CD14-positive monocyte (primary cell): ENCODE measurements at regions not wholly inside any gene's neighbourhood (a gene's known extent, or its start where the extent isn't known, plus 50 kb on each side); places are given as distances from the start of the nearest gene placed in this dataset.

Experiments
- DNase-seq, 3 donors: peaks; one replicate each; pipeline ENCODE4 v3.0.0-alpha.2; 2011 to 2022
- H2AFZ ChIP-seq: 2 replicates; pipeline ENCODE4 v1.6.0; 2012; ENCODE audit warnings: mild to moderate bottlenecking, low read depth, low read length, inconsistent platforms; ENCODE audit not compliant: insufficient read depth, poor library complexity, severe bottlenecking
- H3K27ac ChIP-seq, 2 donors: 1 replicate in 1 of 2; 2 replicates in 1 of 2; pipeline ENCODE4 v1.5.1; 2012 to 2013; ENCODE audit warnings: low read length in 2 of 2, control low read depth in 1 of 2, inconsistent platforms in 1 of 2, low read depth in 1 of 2, mild to moderate bottlenecking in 1 of 2
- H3K27me3 ChIP-seq, 2 donors: one replicate each; pipeline versions ENCODE4 v1.6.0 to v1.6.1; 2011 to 2013; ENCODE audit warnings: low read length in 2 of 2; ENCODE audit not compliant: control insufficient read depth in 2 of 2, insufficient read depth in 2 of 2
- H3K36me3 ChIP-seq, 2 donors: replicated peaks in 1 of 2; 1 replicate in 1 of 2; 2 replicates in 1 of 2; pipeline versions ENCODE4 v1.5.1 to v1.6.1; 2012 to 2013; ENCODE audit warnings: low read length in 2 of 2, control low read depth in 1 of 2, inconsistent platforms in 1 of 2, mild to moderate bottlenecking in 1 of 2; ENCODE audit not compliant: insufficient read depth in 2 of 2, control insufficient read depth in 1 of 2
- H3K4me1 ChIP-seq, 2 donors: 1 replicate in 1 of 2; 2 replicates in 1 of 2; pipeline versions ENCODE4 v1.5.1 to v1.6.1; 2012 to 2013; ENCODE audit warnings: low read length in 2 of 2, control low read depth in 1 of 2, inconsistent platforms in 1 of 2, mild to moderate bottlenecking in 1 of 2, moderate library complexity in 1 of 2; ENCODE audit not compliant: insufficient read depth in 2 of 2, control insufficient read depth in 1 of 2
- H3K4me2 ChIP-seq: replicated peaks from 2 replicates; pipeline ENCODE3; 2012; ENCODE audit warnings: low read length, moderate library complexity, mild to moderate bottlenecking; ENCODE audit not compliant: poor library complexity, severe bottlenecking; ENCODE audit errors: extremely low read depth
- H3K4me3 ChIP-seq, 3 experiments: fragments of 200-600 bp in 1 of 3; sonication (generic) in 1 of 3; replicated peaks in 1 of 3; 1 replicate in 2 of 3; 2 replicates in 1 of 3; pipeline ENCODE4 v1.5.1; 2011 to 2013; ENCODE audit warnings: low read length in 3 of 3, mild to moderate bottlenecking in 3 of 3, control low read depth in 2 of 3, low read depth in 2 of 3, inconsistent platforms in 1 of 3, moderate library complexity in 1 of 3
- H3K79me2 ChIP-seq: 2 replicates; pipeline ENCODE4 v1.6.0; 2012; ENCODE audit warnings: mild to moderate bottlenecking, control low read depth, inconsistent platforms, low read length, moderate library complexity; ENCODE audit not compliant: insufficient read depth
- H3K9ac ChIP-seq: 2 replicates; pipeline ENCODE4 v1.6.0; 2017; ENCODE audit warnings: low read length, mild to moderate bottlenecking; ENCODE audit not compliant: insufficient read depth, poor library complexity, severe bottlenecking
- H3K9me3 ChIP-seq, 2 donors: replicated peaks in 1 of 2; 1 replicate in 1 of 2; 2 replicates in 1 of 2; pipeline versions ENCODE4 v1.5.1 to v1.6.1; 2012 to 2013; ENCODE audit warnings: low read length in 2 of 2, control low read depth in 1 of 2; ENCODE audit not compliant: control insufficient read depth in 1 of 2, insufficient read depth in 1 of 2
- H4K20me1 ChIP-seq: 2 replicates; pipeline ENCODE4 v1.6.0; 2012; ENCODE audit warnings: mild to moderate bottlenecking, low read length, control low read depth, moderate library complexity; ENCODE audit not compliant: insufficient read depth
- H3K27ac Mint-ChIP-seq, 7 donors: one replicate each; pipeline ENCODE4 v1.8.0; 2020; ENCODE audit warnings: mild to moderate bottlenecking in 7 of 7, mixed read lengths in 7 of 7, moderate library complexity in 6 of 7, inconsistent platforms in 2 of 7
- H3K27me3 Mint-ChIP-seq, 3 donors: one replicate each; pipeline ENCODE4 v1.8.0; 2021 to 2022; ENCODE audit warnings: low read depth in 3 of 3, mild to moderate bottlenecking in 3 of 3, mixed read lengths in 3 of 3, moderate library complexity in 3 of 3, inconsistent platforms in 1 of 3
- H3K36me3 Mint-ChIP-seq, 2 donors: one replicate each; pipeline ENCODE4 v1.8.0; 2020; ENCODE audit warnings: mixed read lengths in 2 of 2, inconsistent platforms in 1 of 2, mild to moderate bottlenecking in 1 of 2
- H3K4me1 Mint-ChIP-seq: one replicate; pipeline ENCODE4 v1.8.0; 2020; ENCODE audit warnings: mild to moderate bottlenecking, mixed read lengths
- H3K4me3 Mint-ChIP-seq, 2 donors: one replicate each; pipeline ENCODE4 v1.8.0; 2020; ENCODE audit warnings: mild to moderate bottlenecking in 2 of 2, mixed read lengths in 2 of 2, moderate library complexity in 1 of 2
- H3K9me3 Mint-ChIP-seq, 7 donors: one replicate each; pipeline ENCODE4 v1.8.0; 2020 to 2022; ENCODE audit warnings: mixed read lengths in 7 of 7, mild to moderate bottlenecking in 6 of 7, moderate library complexity in 6 of 7, inconsistent platforms in 2 of 7
- CTCF ChIP-seq: fragments of 200-600 bp; IDR thresholded peaks from one replicate; pipeline ENCODE4 v1.8.0; 2022; ENCODE audit warnings: antibody characterized with exemption, mild to moderate bottlenecking
- WGBS: methylation state at CpG from one replicate; pipeline ENCODE4 v1.1.5; 2013; ENCODE audit warnings: missing lambda C conversion rate; ENCODE audit not compliant: insufficient coverage; 5-methylcytosine and 5-hydroxymethylcytosine counted together
- intact Hi-C, 2 donors: fragments of 100-400 bp; cut with micrococcal nuclease; formaldehyde crosslinking; loops; one replicate each; pipeline versions ENCODE4 v1.15.0 to v1.15.1; 2023

DNA sequence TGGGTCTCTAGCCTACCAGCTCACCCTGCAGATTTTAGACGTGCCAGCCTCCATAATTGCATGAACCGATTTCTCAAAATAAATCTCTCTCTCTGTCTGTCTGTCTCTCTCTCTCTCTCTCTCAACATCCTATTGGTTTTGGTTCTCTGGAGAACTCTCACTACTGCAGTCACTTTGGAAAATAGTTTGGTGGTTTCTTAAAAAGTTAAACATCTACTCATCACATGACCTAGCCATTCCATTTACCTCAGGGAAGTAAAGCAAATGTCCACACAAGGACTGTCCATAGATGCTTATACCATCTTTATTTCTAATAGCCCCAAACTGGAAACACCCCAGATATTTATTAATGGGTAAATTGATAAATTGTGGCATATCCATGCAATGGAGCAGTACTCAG lies 119.5 kb downstream of the SNX19 start:
- H3K4me1 ChIP-seq = no peaks in the 10 kb centered on the region
- no peaks in the 10 kb centered on the region for H3K9me3 ChIP-seq
- Mint-ChIP-seq H3K4me3 (no peak overlapping the region), H3K9me3 (peaks cover 0 to 4% (median 3%) of the 10 kb centered on the region in 7 donors), H3K27me3 (peaks cover 0 to 3% (median 2%) of the 10 kb centered on the region in 3 donors), H3K4me1 (no peaks in the 10 kb centered on the region), H3K36me3 (no peaks in the 10 kb centered on the region), H3K27ac (no peak overlapping the region)
- no peak for TF ChIP-seq CTCF
- H3K79me2 ChIP-seq = no peaks in the 10 kb centered on the region
- no peak for DNase-seq
- H3K4me2 ChIP-seq = no peak overlapping the region
- H4K20me1 ChIP-seq = no peaks in the 10 kb centered on the region
- WGBS = 84% methylated on average over 2 of the region's 2 CpGs
- no peak overlapping the region for H2AFZ ChIP-seq
- H3K27me3 ChIP-seq = no peaks in the 10 kb centered on the region
- H3K36me3 ChIP-seq = no peaks in the 10 kb centered on the region
- H3K27ac ChIP-seq = no peak overlapping the region
- H3K9ac ChIP-seq = no peak overlapping the region
- intact Hi-C loops = no loop called here
- no peak overlapping the region for H3K4me3 ChIP-seq

DNA sequence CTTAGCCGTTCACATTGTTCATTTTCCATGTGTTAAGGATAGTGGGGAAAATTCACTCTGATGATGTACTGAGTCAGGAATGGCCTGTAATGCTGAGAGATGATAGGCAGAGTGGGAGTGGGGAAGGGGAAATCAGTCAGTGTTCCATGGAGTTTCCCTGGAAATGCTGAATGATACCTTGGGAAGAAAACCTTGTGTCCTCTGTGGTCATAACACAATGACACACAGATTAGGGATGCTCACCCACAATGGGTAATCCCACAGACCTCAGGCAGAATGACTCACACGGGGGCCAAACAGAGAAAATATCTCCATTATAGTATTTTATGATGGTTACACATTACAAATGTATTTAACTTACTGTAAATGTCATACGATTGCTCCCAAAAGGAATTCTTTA lies 118.0 kb downstream of the SNX19 start:
- Histone ChIP-seq H3K27me3 (no peaks in the 10 kb centered on the region), H3K9me3 (no peaks in the 10 kb centered on the region), H4K20me1 (no peaks in the 10 kb centered on the region), H2AFZ (no peak overlapping the region), H3K4me3 (no peak overlapping the region), H3K36me3 (no peaks in the 10 kb centered on the region), H3K79me2 (no peaks in the 10 kb centered on the region), H3K4me2 (no peak overlapping the region), H3K27ac (no peak overlapping the region), H3K4me1 (no peaks in the 10 kb centered on the region), H3K9ac (no peak overlapping the region)
- Mint-ChIP-seq H3K4me1 (no peaks in the 10 kb centered on the region), H3K4me3 (no peak overlapping the region), H3K36me3 (no peaks in the 10 kb centered on the region), H3K27ac (no peak overlapping the region), H3K9me3 (peaks cover 0 to 2% (median 0%) of the 10 kb centered on the region in 7 donors), H3K27me3 (peaks cover 0 to 3% (median 2%) of the 10 kb centered on the region in 3 donors)
- WGBS = no CpG with 5 or more reads among the region's 3 CpGs
- DNase-seq = no peak
- intact Hi-C loops = no loop called here
- TF ChIP-seq CTCF = no peak
